Stimulated activated CD8-positive, alpha-beta memory T cell treated with anti-CD3 and anti-CD28 coated beads, Interleukin-4, amount 100 ng/mL, for 4 hours (primary cell): ENCODE measurements at regions not wholly inside any gene's neighbourhood (a gene's known extent, or its start where the extent isn't known, plus 50 kb on each side); places are given as distances from the start of the nearest gene placed in this dataset.

Source experiments
- DNase-seq, 2 donors: peaks; one replicate each; pipeline ENCODE4 v3.0.0-alpha.2; 2020; ENCODE audit warnings: low read depth in 2 of 2, low spot score in 1 of 2

GRCh38 chr18:37985126-37985525, 419.5 kb upstream of the CELF4 start:
- DNase-seq: no peak

- no peak for DNase-seq
These were observed 415.0 kb upstream of the CELF4 start for GRCh38 chr18:37980556-37980955.

- no peak for DNase-seq
These were observed 409.8 kb upstream of the CELF4 start for GRCh38 chr18:37975446-37975845.

GRCh38 chr18:37967261-37967660, 401.7 kb upstream of the CELF4 start:
- DNase-seq: no peak

- DNase-seq: no peak
These were observed 400.0 kb upstream of the CELF4 start for GRCh38 chr18:37965572-37965970.

- no peak for DNase-seq
These were observed 399.4 kb upstream of the CELF4 start for GRCh38 chr18:37964885-37965571.

- DNase-seq: no peak
These were observed 398.2 kb upstream of the CELF4 start for GRCh38 chr18:37963837-37964236.

- DNase-seq: no peak
These were observed 396.8 kb upstream of the CELF4 start for GRCh38 chr18:37962316-37962966.

GRCh38 chr18:37958499-37958898, 392.9 kb upstream of the CELF4 start:
- DNase-seq: no peak

GRCh38 chr18:37956902-37957301, 391.3 kb upstream of the CELF4 start:
- DNase-seq: no peak

- DNase-seq: no peak
These were observed 390.4 kb upstream of the CELF4 start for GRCh38 chr18:37956020-37956419.

GRCh38 chr18:37955201-37955600, 389.6 kb upstream of the CELF4 start:
- no peak for DNase-seq

- no peak for DNase-seq
These were observed 388.3 kb upstream of the CELF4 start for GRCh38 chr18:37953876-37954275.

GRCh38 chr18:37948471-37948870, 382.9 kb upstream of the CELF4 start:
- no peak for DNase-seq

- DNase-seq: no peak
These were observed 380.7 kb upstream of the CELF4 start for GRCh38 chr18:37946324-37946723.

GRCh38 chr18:37944700-37945270, 379.2 kb upstream of the CELF4 start:
- DNase-seq: no peak

- DNase-seq: no peak
These were observed 371.7 kb upstream of the CELF4 start for GRCh38 chr18:37937287-37937686.

GRCh38 chr18:37935086-37935485, 369.5 kb upstream of the CELF4 start:
- DNase-seq: no peak

GRCh38 chr18:37930640-37931039, 365.0 kb upstream of the CELF4 start:
- no peak for DNase-seq

GRCh38 chr18:37922162-37922561, 356.6 kb upstream of the CELF4 start:
- no peak for DNase-seq

- no peak for DNase-seq
These were observed 355.3 kb upstream of the CELF4 start for GRCh38 chr18:37920865-37921264.

- DNase-seq: no peak
These were observed 347.5 kb upstream of the CELF4 start for GRCh38 chr18:37913051-37913450.

GRCh38 chr18:37902344-37902743, 336.7 kb upstream of the CELF4 start:
- DNase-seq: no peak
